ENCODE measurements at regions not wholly inside any gene's neighbourhood (a gene's known extent, or its start where the extent isn't known, plus 50 kb on each side); places are given as distances from the start of the nearest gene placed in this dataset.

DNA sequence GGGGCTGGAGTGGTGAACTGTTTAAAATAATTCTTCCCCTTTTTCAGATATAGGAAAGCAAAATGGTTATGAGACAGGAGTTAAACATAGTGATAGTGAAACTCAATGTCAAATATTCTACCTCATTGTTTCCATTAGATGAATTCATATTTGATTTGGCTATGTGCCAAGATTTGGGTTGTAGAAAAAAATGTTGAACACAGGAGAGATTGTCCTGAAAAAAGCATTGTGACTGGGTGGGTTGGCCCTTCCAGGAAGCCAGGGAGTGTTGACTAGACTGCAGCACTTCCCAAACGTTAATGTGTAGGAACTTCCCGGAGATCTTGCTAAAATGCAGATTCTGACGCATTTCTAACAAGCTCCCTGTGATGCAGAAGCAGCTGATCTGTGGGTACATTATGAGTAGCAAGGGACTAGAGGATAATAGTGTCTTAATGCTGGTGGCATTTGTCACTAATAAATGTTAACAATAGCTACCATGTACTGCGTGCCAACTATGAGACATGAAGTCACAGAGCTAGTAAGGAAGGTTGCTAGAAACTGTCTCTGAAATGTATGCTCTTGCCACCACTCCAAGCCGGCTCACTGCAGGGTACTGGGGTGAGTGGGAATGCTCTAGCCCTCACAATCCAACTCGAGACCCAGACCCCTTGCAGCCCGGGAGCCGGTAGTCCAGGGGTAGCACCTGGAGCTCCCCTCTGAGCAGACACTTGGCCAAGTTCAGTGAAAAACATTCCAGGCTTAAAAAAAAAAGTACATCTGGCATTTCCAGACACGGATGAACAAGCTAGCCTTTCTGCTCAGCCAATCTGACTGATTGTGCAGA lies 120.6 kb downstream of the CD47 start:
- Mint-ChIP-seq H3K36me3 (ENCODE audit: insufficient read depth, unreplicated experiment) (no peaks in the 10 kb centered on the region), H3K27ac (ENCODE audit: low read depth, unreplicated experiment) (no peak overlapping the region), H3K4me3 (ENCODE audit: unreplicated experiment) (no peak overlapping the region), H3K4me1 (ENCODE audit: insufficient read depth, unreplicated experiment) (peaks cover 15% of the 10 kb centered on the region), H3K27me3 (ENCODE audit: insufficient read depth, unreplicated experiment) (no peaks in the 10 kb centered on the region), H3K9me3 (ENCODE audit: unreplicated experiment) (no peaks in the 10 kb centered on the region)
- BruUV-seq (replicated peaks): no TSS peak
- ChIA-PET CTCF (interaction anchor here (0.5 to 1.3 kb wide), 4 partner anchors 11 to 1095 kb away, joined by 3 read pairs; no protein-coding TSS in a partner anchor), POLR2A (interaction anchor here (0.5 to 1.2 kb wide), 4 partner anchors 9 to 72 kb away, joined by 3 read pairs; no protein-coding TSS in a partner anchor)
- peak; percentile 57 for DNase-seq (ENCODE audit: unreplicated experiment)
- intact Hi-C loops (cut with micrococcal nuclease): no loop called here
- no peak for TF ChIP-seq CTCF (IDR thresholded peaks at IDR 0.05; ENCODE audit: unreplicated experiment)

- POLR2A ChIA-PET: interaction anchor here (0.6 to 1.2 kb wide), 3 partner anchors 18 to 71 kb away, joined by 3 read pairs; no protein-coding TSS in a partner anchor
- CTCF ChIA-PET: interaction anchor here (0.6 to 1.3 kb wide), 4 partner anchors 12 to 1096 kb away, joined by 3 read pairs; no protein-coding TSS in a partner anchor
- peaks cover 15% of the 10 kb centered on the region for H3K4me1 Mint-ChIP-seq (ENCODE audit: insufficient read depth, unreplicated experiment)
- no peak overlapping the region for H3K4me3 Mint-ChIP-seq (ENCODE audit: unreplicated experiment)
- H3K9me3 Mint-ChIP-seq (ENCODE audit: unreplicated experiment): no peaks in the 10 kb centered on the region
- no TSS peak for BruUV-seq (replicated peaks)
- intact Hi-C loops (cut with micrococcal nuclease): no loop called here
- no peaks in the 10 kb centered on the region for H3K27me3 Mint-ChIP-seq (ENCODE audit: insufficient read depth, unreplicated experiment)
- no peaks in the 10 kb centered on the region for H3K36me3 Mint-ChIP-seq (ENCODE audit: insufficient read depth, unreplicated experiment)
- no peak for TF ChIP-seq CTCF (IDR thresholded peaks at IDR 0.05; ENCODE audit: unreplicated experiment)
- DNase-seq (ENCODE audit: unreplicated experiment): no peak
- no peak overlapping the region for H3K27ac Mint-ChIP-seq (ENCODE audit: low read depth, unreplicated experiment)
Observed at GRCh38 chr3:107969525-107969924, 121.3 kb downstream of the CD47 start.

DNA sequence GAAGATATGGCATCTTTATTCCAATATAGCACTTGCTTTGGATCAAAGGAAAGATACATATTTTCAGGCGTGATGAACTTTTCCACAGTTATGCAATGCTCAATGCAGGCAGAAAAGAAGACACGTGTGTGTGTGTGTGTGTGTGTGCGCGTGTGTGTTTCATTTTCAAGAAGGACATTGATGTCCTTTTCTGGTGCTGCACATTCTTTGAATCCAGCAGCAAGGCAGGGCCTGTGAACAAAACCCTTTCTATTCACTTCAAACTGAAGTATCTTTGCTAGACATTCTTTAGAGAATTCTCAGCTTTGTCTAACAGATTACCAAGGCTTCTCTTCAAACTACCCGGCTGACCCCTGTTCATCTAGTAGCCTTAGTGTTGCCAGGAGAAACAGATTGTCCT lies 124.6 kb downstream of the CD47 start:
- no peaks in the 10 kb centered on the region for H3K27me3 Mint-ChIP-seq (ENCODE audit: insufficient read depth, unreplicated experiment)
- DNase-seq (ENCODE audit: unreplicated experiment): no peak
- H3K4me3 Mint-ChIP-seq (ENCODE audit: unreplicated experiment): no peak overlapping the region
- H3K9me3 Mint-ChIP-seq (ENCODE audit: unreplicated experiment): no peaks in the 10 kb centered on the region
- intact Hi-C loops (cut with micrococcal nuclease): no loop called here
- H3K27ac Mint-ChIP-seq (ENCODE audit: low read depth, unreplicated experiment): no peak overlapping the region
- peaks cover 18% of the 10 kb centered on the region for H3K4me1 Mint-ChIP-seq (ENCODE audit: insufficient read depth, unreplicated experiment)
- ChIA-PET CTCF (interaction anchor here (0.9 kb wide), 1 partner anchor 128 kb away, joined by 3 read pairs; no protein-coding TSS in a partner anchor), POLR2A (interaction anchor here (1.1 kb wide), 1 partner anchor 21 kb away, joined by 4 read pairs; no protein-coding TSS in a partner anchor)
- no peaks in the 10 kb centered on the region for H3K36me3 Mint-ChIP-seq (ENCODE audit: insufficient read depth, unreplicated experiment)
- TF ChIP-seq CTCF (IDR thresholded peaks at IDR 0.05; ENCODE audit: unreplicated experiment): no peak
- no TSS peak for BruUV-seq (replicated peaks)

DNA sequence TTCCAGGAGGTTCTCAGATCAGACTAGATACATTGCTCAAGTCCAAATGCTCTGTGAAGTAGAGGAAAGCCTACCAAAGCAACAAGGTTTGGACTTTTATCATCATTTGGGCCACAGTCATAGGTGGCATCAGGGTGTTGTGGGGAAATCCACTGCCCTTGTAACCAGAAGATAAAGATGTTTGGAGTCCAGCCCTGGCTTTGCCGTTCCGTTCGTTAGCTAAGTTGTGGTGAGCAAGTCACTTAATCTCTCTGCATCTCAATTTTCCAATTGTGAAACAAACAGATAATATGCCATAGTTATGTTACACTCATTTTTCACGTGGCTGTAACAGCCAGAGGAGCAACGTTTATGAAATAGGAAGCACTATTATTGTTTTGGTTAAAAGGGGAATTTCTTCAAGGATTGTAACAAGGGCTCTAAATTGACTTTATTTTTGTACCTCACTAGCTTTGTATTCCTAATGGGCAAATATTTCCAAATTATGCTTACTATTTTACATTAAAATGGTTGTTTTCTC lies 125.6 kb downstream of the CD47 start:
- Mint-ChIP-seq H3K4me1 (ENCODE audit: insufficient read depth, unreplicated experiment) (peaks cover 18% of the 10 kb centered on the region), H3K27me3 (ENCODE audit: insufficient read depth, unreplicated experiment) (no peaks in the 10 kb centered on the region), H3K9me3 (ENCODE audit: unreplicated experiment) (no peaks in the 10 kb centered on the region), H3K36me3 (ENCODE audit: insufficient read depth, unreplicated experiment) (no peaks in the 10 kb centered on the region), H3K4me3 (ENCODE audit: unreplicated experiment) (no peak overlapping the region), H3K27ac (ENCODE audit: low read depth, unreplicated experiment) (no peak overlapping the region)
- ChIA-PET POLR2A (no interaction called here), CTCF (interaction anchor here (0.6 kb wide), 1 partner anchor 127 kb away, joined by 3 read pairs; no protein-coding TSS in a partner anchor)
- intact Hi-C loops (cut with micrococcal nuclease): no loop called here
- TF ChIP-seq CTCF (IDR thresholded peaks at IDR 0.05; ENCODE audit: unreplicated experiment): no peak
- no peak for DNase-seq (ENCODE audit: unreplicated experiment)
- BruUV-seq (replicated peaks): no TSS peak

All from MCF 10A (cell line).